T follicular helper cell (primary cell): ENCODE measurements at regions not wholly inside any gene's neighbourhood (a gene's known extent, or its start where the extent isn't known, plus 50 kb on each side); places are given as distances from the start of the nearest gene placed in this dataset.
"Not testable (repeated sequence)": the region's sequence is repeated elsewhere in the genome, so short reads cannot be mapped to it uniquely, and the experiment has no call there.

ENCODE experiments used
- DNase-seq: peaks from one replicate; pipeline ENCODE4 v3.0.0-alpha.2; 2020; ENCODE audit warnings: low read depth

- no peak for DNase-seq
Observed at GRCh38 chr10:131816941-131817700, 83.7 kb upstream of the PPP2R2D start.

- no peak for DNase-seq
Observed at GRCh38 chr10:131817866-131818509, 82.8 kb upstream of the PPP2R2D start.

- no peak for DNase-seq
Observed at GRCh38 chr10:131818510-131819234, 82.1 kb upstream of the PPP2R2D start.

- no peak for DNase-seq
Observed at GRCh38 chr10:131819241-131820072, 81.4 kb upstream of the PPP2R2D start.

GRCh38 chr10:131820626-131821025 lies 80.2 kb upstream of the PPP2R2D start:
- no peak for DNase-seq

GRCh38 chr10:131821378-131822012 lies 79.3 kb upstream of the PPP2R2D start:
- DNase-seq = no peak

GRCh38 chr10:131822013-131822691 lies 78.7 kb upstream of the PPP2R2D start:
- DNase-seq = no peak

- DNase-seq = no peak
Observed at GRCh38 chr10:131822692-131823245, 78.0 kb upstream of the PPP2R2D start.

GRCh38 chr10:131823601-131824099 lies 77.2 kb upstream of the PPP2R2D start:
- not testable (repeated sequence) for DNase-seq

GRCh38 chr10:131824371-131825149 lies 76.2 kb upstream of the PPP2R2D start:
- DNase-seq = no peak

- no peak for DNase-seq
Observed at GRCh38 chr10:131825150-131825848, 75.5 kb upstream of the PPP2R2D start.

- DNase-seq = no peak
Observed at GRCh38 chr10:131825960-131826650, 74.7 kb upstream of the PPP2R2D start.

GRCh38 chr10:131829156-131829930 lies 71.5 kb upstream of the PPP2R2D start:
- no peak for DNase-seq

- DNase-seq = no peak
Observed at GRCh38 chr10:131830446-131831130, 70.2 kb upstream of the PPP2R2D start.

- DNase-seq = no peak
Observed at GRCh38 chr10:131831561-131831960, 69.2 kb upstream of the PPP2R2D start.

GRCh38 chr10:131832056-131832685 lies 68.6 kb upstream of the PPP2R2D start:
- no peak for DNase-seq
